Stomach (tissue), 4 donors: ENCODE measurements at regions not wholly inside any gene's neighbourhood (a gene's known extent, or its start where the extent isn't known, plus 50 kb on each side); places are given as distances from the start of the nearest gene placed in this dataset.

Source experiments
- CTCF ChIP-seq, 7 experiments: fragments of 450-650 bp in 4 of 7; fragments of 200-600 bp in 3 of 7; sonication (generic) in 3 of 7; IDR thresholded peaks; one replicate each; pipeline ENCODE4 v1.5.1; 2016 to 2019; ENCODE audit warnings: antibody characterized with exemption in 7 of 7, control low read depth in 2 of 7, mild to moderate bottlenecking in 1 of 7
- POLR2A ChIP-seq, 4 donors: fragments of 450-650 bp; IDR thresholded peaks; one replicate each; pipeline ENCODE4 v1.6.1; 2016; ENCODE audit warnings: antibody characterized with exemption in 4 of 4, control low read depth in 2 of 4, mild to moderate bottlenecking in 1 of 4, moderate library complexity in 1 of 4
- POLR2AphosphoS5 ChIP-seq, 3 donors: sonication (generic); formaldehyde crosslinking; IDR thresholded peaks; one replicate each; pipeline ENCODE4 v1.6.1; 2016; ENCODE audit warnings: antibody characterized with exemption in 3 of 3

- no peak for TF ChIP-seq POLR2AphosphoS5 (IDR thresholded peaks at IDR 0.05)
- no peak for TF ChIP-seq POLR2A (IDR thresholded peaks at IDR 0.05)
- no peak for TF ChIP-seq CTCF (IDR thresholded peaks at IDR 0.05)
Measured at GRCh38 chr9:7387840-7388239, 411.7 kb downstream of the DMAC1 start.
